WTC11 (cell line): ENCODE measurements at regions not wholly inside any gene's neighbourhood (a gene's known extent, or its start where the extent isn't known, plus 50 kb on each side); places are given as distances from the start of the nearest gene placed in this dataset.
"Not testable (repeated sequence)": the region's sequence is repeated elsewhere in the genome, so short reads cannot be mapped to it uniquely, and the experiment has no call there.

Experiments
- ATAC-seq: fragments of 200-7000 bp; cut with Tn5 transposase; 2 replicates; pipeline ENCODE4 v1.10.0; 2021; ENCODE audit warnings: mild to moderate bottlenecking, moderate library complexity
- CTCF ChIA-PET: fragments of 300-600 bp; sonication (Branson Sonifier 250); formaldehyde crosslinking; loops from one replicate; lab custom pipeline; 2021; ENCODE audit warnings: antibody characterized with exemption; lab: Charles Lee
- POLR2A ChIA-PET: fragments of 350-600 bp; sonication (Branson Sonifier 250); formaldehyde crosslinking; loops from one replicate; lab custom pipeline; 2021; ENCODE audit warnings: antibody characterized with exemption; lab: Charles Lee
- DNase-seq: peaks from one replicate; pipeline ENCODE4 v3.0.0; 2021; ENCODE audit warnings: low spot score
- H3K27ac Mint-ChIP-seq: 2 replicates; pipeline ENCODE4 v1.8.0; 2021; ENCODE audit warnings: mixed read lengths
- H3K27me3 Mint-ChIP-seq: 2 replicates; pipeline ENCODE4 v1.8.0; 2021; ENCODE audit warnings: low read depth, mild to moderate bottlenecking, moderate library complexity, mixed read lengths
- H3K36me3 Mint-ChIP-seq: 2 replicates; pipeline ENCODE4 v1.8.0; 2021; ENCODE audit warnings: mixed read lengths
- H3K4me1 Mint-ChIP-seq: 2 replicates; pipeline ENCODE4 v1.8.0; 2022; ENCODE audit warnings: mixed read lengths
- H3K4me3 Mint-ChIP-seq: 2 replicates; pipeline ENCODE4 v1.8.0; 2021; ENCODE audit warnings: mild to moderate bottlenecking, moderate library complexity, mixed read lengths
- H3K9me3 Mint-ChIP-seq: 2 replicates; pipeline ENCODE4 v1.8.0; 2021; ENCODE audit warnings: mixed read lengths
- CREB1 ChIP-seq: sonication (generic); formaldehyde crosslinking; IDR thresholded peaks from 2 replicates; pipeline ENCODE4 v1.8.0; 2023; ENCODE audit warnings: mild to moderate bottlenecking, missing genetic modification reagents
- ESRRA ChIP-seq: sonication (generic); formaldehyde crosslinking; IDR thresholded peaks from 2 replicates; pipeline ENCODE4 v1.8.1; 2022; ENCODE audit warnings: mild to moderate bottlenecking, missing genetic modification reagents, borderline replicate concordance
- FOXJ3 ChIP-seq: sonication (generic); formaldehyde crosslinking; IDR thresholded peaks from 2 replicates; pipeline ENCODE4 v1.9.0; 2021; ENCODE audit warnings: missing genetic modification reagents, mild to moderate bottlenecking, borderline replicate concordance
- FOXK1 ChIP-seq: sonication (generic); formaldehyde crosslinking; IDR thresholded peaks from 2 replicates; pipeline ENCODE4 v1.8.0; 2022; ENCODE audit warnings: mild to moderate bottlenecking, moderate library complexity, missing genetic modification reagents
- KAT7 ChIP-seq: sonication (generic); formaldehyde crosslinking; IDR thresholded peaks from 2 replicates; pipeline ENCODE4 v1.8.1; 2023; ENCODE audit warnings: missing genetic modification reagents, mild to moderate bottlenecking, borderline replicate concordance
- NFYB ChIP-seq: sonication (generic); formaldehyde crosslinking; conservative IDR thresholded peaks from 2 replicates; pipeline ENCODE4 v1.8.0; 2022; ENCODE audit warnings: low read depth, missing genetic modification reagents
- RORB ChIP-seq: fragments of 250-450 bp; sonication (Bioruptor Pico); IDR thresholded peaks from 2 replicates; pipeline ENCODE4 v1.9.0; 2021; ENCODE audit warnings: mild to moderate bottlenecking
- SP1 ChIP-seq: sonication (generic); formaldehyde crosslinking; conservative IDR thresholded peaks from 2 replicates; pipeline ENCODE4 v1.8.1; 2022; ENCODE audit warnings: missing genetic modification reagents
- TEAD1 ChIP-seq: sonication (generic); formaldehyde crosslinking; IDR thresholded peaks from 2 replicates; pipeline ENCODE4 v1.8.0; 2022; ENCODE audit warnings: mild to moderate bottlenecking, missing genetic modification reagents
- ZNF219 ChIP-seq: sonication (generic); formaldehyde crosslinking; IDR thresholded peaks from 2 replicates; pipeline ENCODE4 v1.8.0; 2023; ENCODE audit warnings: missing genetic modification reagents, mild to moderate bottlenecking, borderline replicate concordance
- ZNF396 ChIP-seq: fragments of 250-450 bp; sonication (Bioruptor Pico); IDR thresholded peaks from 2 replicates; pipeline ENCODE4 v1.8.0; 2021; ENCODE audit warnings: mild to moderate bottlenecking, moderate library complexity, borderline replicate concordance
- ZNF423 ChIP-seq: fragments of 250-450 bp; sonication (Bioruptor Pico); IDR thresholded peaks from 2 replicates; pipeline ENCODE4 v2.1.2; 2022; ENCODE audit warnings: mild to moderate bottlenecking, moderate library complexity
- TF ChIP-seq, protein P1 (sequence below): fragments of 250-450 bp; sonication (Bioruptor Pico); IDR thresholded peaks from 2 replicates; pipeline ENCODE4 v1.9.0; 2021; ENCODE audit warnings: moderate library complexity, mild to moderate bottlenecking, inconsistent platforms, borderline replicate concordance
- TF ChIP-seq, protein P2 (sequence below): sonication (generic); formaldehyde crosslinking; IDR thresholded peaks from 2 replicates; pipeline ENCODE4 v1.8.1; 2023; ENCODE audit warnings: mild to moderate bottlenecking, missing genetic modification reagents, moderate library complexity
- TF ChIP-seq, protein P3 (sequence below): sonication (generic); formaldehyde crosslinking; IDR thresholded peaks from 2 replicates; pipeline ENCODE4 v1.8.0; 2023; ENCODE audit warnings: missing genetic modification reagents
- TF ChIP-seq, protein P4 (sequence below): sonication (generic); formaldehyde crosslinking; IDR thresholded peaks from 2 replicates; pipeline ENCODE4 v1.8.0; 2023; ENCODE audit warnings: missing genetic modification reagents, mild to moderate bottlenecking, borderline replicate concordance
- TF ChIP-seq, protein P5 (sequence below): fragments of 250-450 bp; sonication (Bioruptor Pico); IDR thresholded peaks from 2 replicates; pipeline ENCODE4 v1.9.0; 2021; ENCODE audit warnings: mild to moderate bottlenecking, borderline replicate concordance

DNA sequence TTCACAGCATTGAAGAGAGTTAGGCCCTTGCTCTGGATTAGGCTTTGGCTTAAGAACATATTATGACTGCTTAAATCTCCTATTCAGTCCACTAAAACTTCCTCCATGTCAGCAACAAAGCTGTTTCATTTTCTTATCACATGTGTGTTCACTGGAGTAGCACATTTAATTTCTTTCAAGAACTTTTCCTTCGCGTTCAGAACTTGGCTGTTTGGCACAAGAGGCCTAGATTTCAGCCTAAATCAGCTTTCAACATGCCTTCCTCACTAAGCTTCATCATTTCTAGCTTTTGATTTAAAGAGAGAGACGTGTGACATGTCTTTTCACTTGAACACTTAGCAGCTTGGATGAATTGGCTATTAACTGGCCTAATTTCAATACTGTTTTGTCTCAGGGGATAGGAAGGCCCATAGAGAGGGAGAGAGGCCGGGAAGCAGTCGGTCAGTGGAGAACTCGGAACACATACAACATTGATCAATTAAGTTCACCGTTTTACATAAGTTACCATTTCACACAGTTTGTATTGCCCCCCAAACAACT lies 885.2 kb upstream of the AUTS2 start:
- Mint-ChIP-seq H3K9me3 (peaks cover 11% of the 10 kb centered on the region), H3K4me1 (no peaks in the 10 kb centered on the region), H3K36me3 (no peaks in the 10 kb centered on the region; the same call in 1 of the 2 replicates), H3K27ac (no peak overlapping the region), H3K4me3 (no peak overlapping the region)
- ATAC-seq: no peak
- CTCF ChIA-PET: no interaction called here
- TF ChIP-seq, protein P1, sequence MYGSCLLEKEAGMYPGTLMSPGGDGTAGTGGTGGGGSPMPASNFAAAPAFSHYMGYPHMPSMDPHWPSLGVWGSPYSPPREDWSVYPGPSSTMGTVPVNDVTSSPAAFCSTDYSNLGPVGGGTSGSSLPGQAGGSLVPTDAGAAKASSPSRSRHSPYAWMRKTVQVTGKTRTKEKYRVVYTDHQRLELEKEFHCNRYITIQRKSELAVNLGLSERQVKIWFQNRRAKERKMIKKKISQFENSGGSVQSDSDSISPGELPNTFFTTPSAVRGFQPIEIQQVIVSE: no peak
- TF ChIP-seq, protein P2, sequence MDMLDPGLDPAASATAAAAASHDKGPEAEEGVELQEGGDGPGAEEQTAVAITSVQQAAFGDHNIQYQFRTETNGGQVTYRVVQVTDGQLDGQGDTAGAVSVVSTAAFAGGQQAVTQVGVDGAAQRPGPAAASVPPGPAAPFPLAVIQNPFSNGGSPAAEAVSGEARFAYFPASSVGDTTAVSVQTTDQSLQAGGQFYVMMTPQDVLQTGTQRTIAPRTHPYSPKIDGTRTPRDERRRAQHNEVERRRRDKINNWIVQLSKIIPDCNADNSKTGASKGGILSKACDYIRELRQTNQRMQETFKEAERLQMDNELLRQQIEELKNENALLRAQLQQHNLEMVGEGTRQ (CRISPR knock-in tag): no peak
- TF ChIP-seq ZNF423 (no peak), ZNF396 (CRISPR knock-in tag) (no peak), NFYB (no peak), FOXJ3 (CRISPR knock-in tag) (no peak), FOXK1 (no peak), KAT7 (no peak), CREB1 (CRISPR knock-in tag) (no peak), ZNF219 (CRISPR knock-in tag) (no peak), TEAD1 (CRISPR knock-in tag) (no peak), RORB (CRISPR knock-in tag) (no peak), SP1 (CRISPR knock-in tag) (no peak), ESRRA (no peak)
- TF ChIP-seq, protein P3, sequence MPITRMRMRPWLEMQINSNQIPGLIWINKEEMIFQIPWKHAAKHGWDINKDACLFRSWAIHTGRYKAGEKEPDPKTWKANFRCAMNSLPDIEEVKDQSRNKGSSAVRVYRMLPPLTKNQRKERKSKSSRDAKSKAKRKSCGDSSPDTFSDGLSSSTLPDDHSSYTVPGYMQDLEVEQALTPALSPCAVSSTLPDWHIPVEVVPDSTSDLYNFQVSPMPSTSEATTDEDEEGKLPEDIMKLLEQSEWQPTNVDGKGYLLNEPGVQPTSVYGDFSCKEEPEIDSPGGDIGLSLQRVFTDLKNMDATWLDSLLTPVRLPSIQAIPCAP (CRISPR knock-in tag): no peak
- TF ChIP-seq, protein P4, sequence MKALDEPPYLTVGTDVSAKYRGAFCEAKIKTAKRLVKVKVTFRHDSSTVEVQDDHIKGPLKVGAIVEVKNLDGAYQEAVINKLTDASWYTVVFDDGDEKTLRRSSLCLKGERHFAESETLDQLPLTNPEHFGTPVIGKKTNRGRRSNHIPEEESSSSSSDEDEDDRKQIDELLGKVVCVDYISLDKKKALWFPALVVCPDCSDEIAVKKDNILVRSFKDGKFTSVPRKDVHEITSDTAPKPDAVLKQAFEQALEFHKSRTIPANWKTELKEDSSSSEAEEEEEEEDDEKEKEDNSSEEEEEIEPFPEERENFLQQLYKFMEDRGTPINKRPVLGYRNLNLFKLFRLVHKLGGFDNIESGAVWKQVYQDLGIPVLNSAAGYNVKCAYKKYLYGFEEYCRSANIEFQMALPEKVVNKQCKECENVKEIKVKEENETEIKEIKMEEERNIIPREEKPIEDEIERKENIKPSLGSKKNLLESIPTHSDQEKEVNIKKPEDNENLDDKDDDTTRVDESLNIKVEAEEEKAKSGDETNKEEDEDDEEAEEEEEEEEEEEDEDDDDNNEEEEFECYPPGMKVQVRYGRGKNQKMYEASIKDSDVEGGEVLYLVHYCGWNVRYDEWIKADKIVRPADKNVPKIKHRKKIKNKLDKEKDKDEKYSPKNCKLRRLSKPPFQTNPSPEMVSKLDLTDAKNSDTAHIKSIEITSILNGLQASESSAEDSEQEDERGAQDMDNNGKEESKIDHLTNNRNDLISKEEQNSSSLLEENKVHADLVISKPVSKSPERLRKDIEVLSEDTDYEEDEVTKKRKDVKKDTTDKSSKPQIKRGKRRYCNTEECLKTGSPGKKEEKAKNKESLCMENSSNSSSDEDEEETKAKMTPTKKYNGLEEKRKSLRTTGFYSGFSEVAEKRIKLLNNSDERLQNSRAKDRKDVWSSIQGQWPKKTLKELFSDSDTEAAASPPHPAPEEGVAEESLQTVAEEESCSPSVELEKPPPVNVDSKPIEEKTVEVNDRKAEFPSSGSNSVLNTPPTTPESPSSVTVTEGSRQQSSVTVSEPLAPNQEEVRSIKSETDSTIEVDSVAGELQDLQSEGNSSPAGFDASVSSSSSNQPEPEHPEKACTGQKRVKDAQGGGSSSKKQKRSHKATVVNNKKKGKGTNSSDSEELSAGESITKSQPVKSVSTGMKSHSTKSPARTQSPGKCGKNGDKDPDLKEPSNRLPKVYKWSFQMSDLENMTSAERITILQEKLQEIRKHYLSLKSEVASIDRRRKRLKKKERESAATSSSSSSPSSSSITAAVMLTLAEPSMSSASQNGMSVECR (CRISPR knock-in tag): no peak
- TF ChIP-seq, protein P5, sequence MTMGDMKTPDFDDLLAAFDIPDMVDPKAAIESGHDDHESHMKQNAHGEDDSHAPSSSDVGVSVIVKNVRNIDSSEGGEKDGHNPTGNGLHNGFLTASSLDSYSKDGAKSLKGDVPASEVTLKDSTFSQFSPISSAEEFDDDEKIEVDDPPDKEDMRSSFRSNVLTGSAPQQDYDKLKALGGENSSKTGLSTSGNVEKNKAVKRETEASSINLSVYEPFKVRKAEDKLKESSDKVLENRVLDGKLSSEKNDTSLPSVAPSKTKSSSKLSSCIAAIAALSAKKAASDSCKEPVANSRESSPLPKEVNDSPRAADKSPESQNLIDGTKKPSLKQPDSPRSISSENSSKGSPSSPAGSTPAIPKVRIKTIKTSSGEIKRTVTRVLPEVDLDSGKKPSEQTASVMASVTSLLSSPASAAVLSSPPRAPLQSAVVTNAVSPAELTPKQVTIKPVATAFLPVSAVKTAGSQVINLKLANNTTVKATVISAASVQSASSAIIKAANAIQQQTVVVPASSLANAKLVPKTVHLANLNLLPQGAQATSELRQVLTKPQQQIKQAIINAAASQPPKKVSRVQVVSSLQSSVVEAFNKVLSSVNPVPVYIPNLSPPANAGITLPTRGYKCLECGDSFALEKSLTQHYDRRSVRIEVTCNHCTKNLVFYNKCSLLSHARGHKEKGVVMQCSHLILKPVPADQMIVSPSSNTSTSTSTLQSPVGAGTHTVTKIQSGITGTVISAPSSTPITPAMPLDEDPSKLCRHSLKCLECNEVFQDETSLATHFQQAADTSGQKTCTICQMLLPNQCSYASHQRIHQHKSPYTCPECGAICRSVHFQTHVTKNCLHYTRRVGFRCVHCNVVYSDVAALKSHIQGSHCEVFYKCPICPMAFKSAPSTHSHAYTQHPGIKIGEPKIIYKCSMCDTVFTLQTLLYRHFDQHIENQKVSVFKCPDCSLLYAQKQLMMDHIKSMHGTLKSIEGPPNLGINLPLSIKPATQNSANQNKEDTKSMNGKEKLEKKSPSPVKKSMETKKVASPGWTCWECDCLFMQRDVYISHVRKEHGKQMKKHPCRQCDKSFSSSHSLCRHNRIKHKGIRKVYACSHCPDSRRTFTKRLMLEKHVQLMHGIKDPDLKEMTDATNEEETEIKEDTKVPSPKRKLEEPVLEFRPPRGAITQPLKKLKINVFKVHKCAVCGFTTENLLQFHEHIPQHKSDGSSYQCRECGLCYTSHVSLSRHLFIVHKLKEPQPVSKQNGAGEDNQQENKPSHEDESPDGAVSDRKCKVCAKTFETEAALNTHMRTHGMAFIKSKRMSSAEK (CRISPR knock-in tag): no peak
- TF ChIP-seq, all 79 proteins: peak for 0
- DNase-seq: no peak
- H3K27me3 Mint-ChIP-seq: no peaks in the 10 kb centered on the region
- POLR2A ChIA-PET: no interaction called here

DNA sequence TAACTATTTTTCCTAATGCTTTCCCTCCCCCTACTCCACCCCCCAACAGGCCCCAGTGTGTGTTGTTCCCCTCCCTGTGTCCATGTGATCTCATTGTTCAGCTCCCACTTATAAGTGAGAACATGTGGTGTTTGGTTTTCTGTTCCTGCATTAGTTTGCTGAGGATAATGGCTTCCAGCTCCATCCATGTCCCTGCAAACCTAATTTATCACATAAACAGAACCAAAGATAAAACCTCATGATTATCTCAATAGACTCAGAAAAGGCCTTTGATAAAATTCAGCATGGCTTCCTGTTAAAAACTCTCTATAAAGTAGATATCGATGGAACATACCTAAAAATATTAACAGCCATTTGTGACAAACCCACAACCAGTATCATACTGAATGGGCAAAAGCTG lies 884.1 kb upstream of the AUTS2 start:
- DNase-seq, H3K4me1 Mint-ChIP-seq, CTCF ChIA-PET, H3K4me3 Mint-ChIP-seq, H3K27me3 Mint-ChIP-seq, H3K27ac Mint-ChIP-seq, ATAC-seq, H3K36me3 Mint-ChIP-seq, POLR2A ChIA-PET: not testable (repeated sequence)
- H3K9me3 Mint-ChIP-seq: peaks cover 11% of the 10 kb centered on the region
